Thymus (tissue), 11 donors: ENCODE measurements at regions not wholly inside any gene's neighbourhood (a gene's known extent, or its start where the extent isn't known, plus 50 kb on each side); places are given as distances from the start of the nearest gene placed in this dataset.

Experiments used
- DNase-seq, 9 donors: peaks; one replicate each; pipeline ENCODE4 v3.0.0-alpha.2; 2013; ENCODE audit warnings: low spot score in 9 of 9, low read depth in 6 of 9, missing footprints in 1 of 9
- H3K27ac ChIP-seq, 2 donors: one replicate each; pipeline ENCODE4 v1.5.1; 2013; ENCODE audit warnings: control low read depth in 1 of 2, low read depth in 1 of 2, low read length in 1 of 2, mild to moderate bottlenecking in 1 of 2, moderate library complexity in 1 of 2
- H3K27me3 ChIP-seq, 2 donors: one replicate each; pipeline ENCODE4 v1.5.1; 2013; ENCODE audit warnings: low read length in 1 of 2; ENCODE audit not compliant: control insufficient read depth in 2 of 2, insufficient read depth in 1 of 2
- H3K36me3 ChIP-seq, 2 donors: one replicate each; pipeline ENCODE4 v1.5.1; 2013; ENCODE audit warnings: low read length in 1 of 2, mild to moderate bottlenecking in 1 of 2, moderate library complexity in 1 of 2; ENCODE audit not compliant: control insufficient read depth in 2 of 2, insufficient read depth in 2 of 2
- H3K4me1 ChIP-seq, 2 donors: one replicate each; pipeline ENCODE4 v1.5.1; 2013; ENCODE audit warnings: low read length in 2 of 2; ENCODE audit not compliant: control insufficient read depth in 2 of 2, insufficient read depth in 2 of 2
- H3K4me3 ChIP-seq, 2 donors: one replicate each; pipeline ENCODE4 v1.5.1; 2013; ENCODE audit warnings: low read length in 2 of 2, control low read depth in 1 of 2, mild to moderate bottlenecking in 1 of 2
- H3K9me3 ChIP-seq, 2 donors: one replicate each; pipeline ENCODE4 v1.5.1; 2013; ENCODE audit warnings: low read length in 1 of 2, mild to moderate bottlenecking in 1 of 2; ENCODE audit not compliant: control insufficient read depth in 2 of 2, insufficient read depth in 1 of 2
- WGBS: extraction: QIAGEN DNeasy Blood & Tissue Kit; methylation state at CpG from one replicate; pipeline ENCODE4 v1.1.7; 2013; 5-methylcytosine and 5-hydroxymethylcytosine counted together
- donor health status: healthy.

GRCh38 chr18:76259096-76259495, 235.9 kb downstream of the ZNF516 start:
- no peaks in the 10 kb centered on the region for H3K36me3 ChIP-seq
- no peak for DNase-seq
- H3K27me3 ChIP-seq, result peaks cover 0 to 4% of the 10 kb centered on the region in 2 donors
- no peaks in the 10 kb centered on the region for H3K9me3 ChIP-seq
- no peak overlapping the region for H3K27ac ChIP-seq
- H3K4me1 ChIP-seq, result peaks cover 0 to 2% of the 10 kb centered on the region in 2 donors
- WGBS, result 77% methylated on average over 10 of the region's 10 CpGs
- no peak overlapping the region for H3K4me3 ChIP-seq

GRCh38 chr18:76258209-76258608, 236.8 kb downstream of the ZNF516 start:
- Histone ChIP-seq H3K27ac (no peak overlapping the region), H3K9me3 (no peaks in the 10 kb centered on the region), H3K27me3 (peaks cover 0 to 4% of the 10 kb centered on the region in 2 donors), H3K36me3 (no peaks in the 10 kb centered on the region), H3K4me1 (no peaks in the 10 kb centered on the region), H3K4me3 (no peak overlapping the region)
- WGBS, result 90% methylated on average over 2 of the region's 2 CpGs
- DNase-seq, result no peak

- WGBS, result 93% methylated on average over 23 of the region's 23 CpGs
- no peaks in the 10 kb centered on the region for H3K4me1 ChIP-seq
- H3K9me3 ChIP-seq, result no peaks in the 10 kb centered on the region
- H3K36me3 ChIP-seq, result no peaks in the 10 kb centered on the region
- H3K27ac ChIP-seq, result no peak overlapping the region
- peaks cover 0 to 2% of the 10 kb centered on the region in 2 donors for H3K27me3 ChIP-seq
- no peak for DNase-seq
- H3K4me3 ChIP-seq, result no peak overlapping the region
Observed at GRCh38 chr18:76255070-76255683, 239.9 kb downstream of the ZNF516 start.

GRCh38 chr18:76252880-76253279, 242.2 kb downstream of the ZNF516 start:
- no peaks in the 10 kb centered on the region for H3K27me3 ChIP-seq
- no peak overlapping the region for H3K27ac ChIP-seq
- no peaks in the 10 kb centered on the region for H3K9me3 ChIP-seq
- H3K4me3 ChIP-seq, result no peak overlapping the region
- WGBS, result 51% methylated on average over 3 of the region's 3 CpGs
- no peaks in the 10 kb centered on the region for H3K4me1 ChIP-seq
- H3K36me3 ChIP-seq, result no peaks in the 10 kb centered on the region
- DNase-seq, result peak in 7 of 9 donors; percentile 7 to 59 (median 17)

- no peak for DNase-seq
- H3K4me3 ChIP-seq, result no peak overlapping the region
- no peak overlapping the region for H3K27ac ChIP-seq
- H3K36me3 ChIP-seq, result no peaks in the 10 kb centered on the region
- no peaks in the 10 kb centered on the region for H3K9me3 ChIP-seq
- H3K4me1 ChIP-seq, result no peaks in the 10 kb centered on the region
- no peaks in the 10 kb centered on the region for H3K27me3 ChIP-seq
- 90% methylated on average over 2 of the region's 2 CpGs for WGBS
Observed at GRCh38 chr18:76252139-76252538, 242.9 kb downstream of the ZNF516 start.

- H3K27me3 ChIP-seq, result no peaks in the 10 kb centered on the region
- WGBS, result 74% methylated on average over 11 of the region's 11 CpGs
- H3K4me1 ChIP-seq, result no peaks in the 10 kb centered on the region
- no peaks in the 10 kb centered on the region for H3K36me3 ChIP-seq
- H3K4me3 ChIP-seq, result no peak overlapping the region
- no peak for DNase-seq
- no peak overlapping the region for H3K27ac ChIP-seq
- H3K9me3 ChIP-seq, result no peaks in the 10 kb centered on the region
Observed at GRCh38 chr18:76251691-76252090, 243.4 kb downstream of the ZNF516 start.

- H3K4me1 ChIP-seq, result no peaks in the 10 kb centered on the region
- DNase-seq, result no peak
- WGBS, result 74% methylated on average over 4 of the region's 4 CpGs
Observed at GRCh38 chr18:76246590-76246989, 248.5 kb downstream of the ZNF516 start.

GRCh38 chr18:76234676-76235060, 260.4 kb downstream of the ZNF516 start:
- no peak overlapping the region for H3K27ac ChIP-seq
- no peak for DNase-seq
- no peaks in the 10 kb centered on the region for H3K36me3 ChIP-seq
- WGBS, result 95% methylated on average over 12 of the region's 12 CpGs
- peaks cover 0 to 3% of the 10 kb centered on the region in 2 donors for H3K9me3 ChIP-seq
- H3K4me1 ChIP-seq, result no peaks in the 10 kb centered on the region
- H3K27me3 ChIP-seq, result no peaks in the 10 kb centered on the region
- no peak overlapping the region for H3K4me3 ChIP-seq

More at GRCh38 chr18:76246590-76246989, 248.5 kb downstream of the ZNF516 start:
- no peaks in the 10 kb centered on the region for H3K9me3 ChIP-seq
- H3K27me3 ChIP-seq, result no peaks in the 10 kb centered on the region
- H3K4me3 ChIP-seq, result no peak overlapping the region
- H3K27ac ChIP-seq, result no peak overlapping the region
- no peaks in the 10 kb centered on the region for H3K36me3 ChIP-seq

- Histone ChIP-seq H3K27me3 (no peaks in the 10 kb centered on the region), H3K27ac (no peak overlapping the region), H3K9me3 (peaks cover 0 to 3% of the 10 kb centered on the region in 2 donors), H3K36me3 (no peaks in the 10 kb centered on the region), H3K4me1 (no peaks in the 10 kb centered on the region), H3K4me3 (no peak overlapping the region)
- WGBS, result 66% methylated on average over 5 of the region's 5 CpGs
- DNase-seq, result no peak
Observed at GRCh38 chr18:76233876-76234675, 261.0 kb downstream of the ZNF516 start.
